Fibroblast of mammary gland (primary cell): ENCODE measurements at regions not wholly inside any gene's neighbourhood (a gene's known extent, or its start where the extent isn't known, plus 50 kb on each side); places are given as distances from the start of the nearest gene placed in this dataset.

Experiments used
- DNase-seq: peaks from one replicate; pipeline ENCODE4 v3.0.0-alpha.2; 2010; ENCODE audit warnings: low read depth
- H3K4me3 ChIP-seq: 2 replicates; pipeline ENCODE4 v1.5.1; 2011; ENCODE audit warnings: low read depth, mild to moderate bottlenecking, low read length, moderate library complexity; ENCODE audit not compliant: control insufficient read depth
- TF ChIP-seq, protein P1 (sequence below): conservative IDR thresholded peaks from 2 replicates; pipeline ENCODE4 v1.5.1; 2011; ENCODE audit warnings: low read depth, low read length, inconsistent platforms; ENCODE audit not compliant: control insufficient read depth, insufficient read depth

DNA sequence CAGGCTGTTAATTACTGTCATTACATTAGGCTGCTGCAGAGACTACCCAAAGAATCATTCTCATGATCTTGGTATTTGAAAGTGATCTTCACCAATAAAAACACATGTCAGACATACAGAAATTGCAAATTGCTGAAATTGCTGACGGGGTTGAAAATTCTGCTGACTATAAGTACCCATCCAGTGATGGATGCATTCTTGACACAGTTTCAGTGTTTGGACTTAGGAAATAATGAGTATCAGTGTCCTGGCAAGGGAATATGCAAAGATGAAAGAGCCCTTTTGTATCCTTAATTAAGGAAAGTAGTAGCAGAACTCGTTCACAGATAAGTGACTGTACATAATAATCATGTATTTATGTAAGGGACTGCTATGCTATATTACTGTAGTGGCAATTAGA lies 221.1 kb upstream of the ATP5MC3 start:
- TF ChIP-seq, protein P1, sequence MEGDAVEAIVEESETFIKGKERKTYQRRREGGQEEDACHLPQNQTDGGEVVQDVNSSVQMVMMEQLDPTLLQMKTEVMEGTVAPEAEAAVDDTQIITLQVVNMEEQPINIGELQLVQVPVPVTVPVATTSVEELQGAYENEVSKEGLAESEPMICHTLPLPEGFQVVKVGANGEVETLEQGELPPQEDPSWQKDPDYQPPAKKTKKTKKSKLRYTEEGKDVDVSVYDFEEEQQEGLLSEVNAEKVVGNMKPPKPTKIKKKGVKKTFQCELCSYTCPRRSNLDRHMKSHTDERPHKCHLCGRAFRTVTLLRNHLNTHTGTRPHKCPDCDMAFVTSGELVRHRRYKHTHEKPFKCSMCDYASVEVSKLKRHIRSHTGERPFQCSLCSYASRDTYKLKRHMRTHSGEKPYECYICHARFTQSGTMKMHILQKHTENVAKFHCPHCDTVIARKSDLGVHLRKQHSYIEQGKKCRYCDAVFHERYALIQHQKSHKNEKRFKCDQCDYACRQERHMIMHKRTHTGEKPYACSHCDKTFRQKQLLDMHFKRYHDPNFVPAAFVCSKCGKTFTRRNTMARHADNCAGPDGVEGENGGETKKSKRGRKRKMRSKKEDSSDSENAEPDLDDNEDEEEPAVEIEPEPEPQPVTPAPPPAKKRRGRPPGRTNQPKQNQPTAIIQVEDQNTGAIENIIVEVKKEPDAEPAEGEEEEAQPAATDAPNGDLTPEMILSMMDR = no peak
- no peak overlapping the region for H3K4me3 ChIP-seq
- no peak for DNase-seq

DNA sequence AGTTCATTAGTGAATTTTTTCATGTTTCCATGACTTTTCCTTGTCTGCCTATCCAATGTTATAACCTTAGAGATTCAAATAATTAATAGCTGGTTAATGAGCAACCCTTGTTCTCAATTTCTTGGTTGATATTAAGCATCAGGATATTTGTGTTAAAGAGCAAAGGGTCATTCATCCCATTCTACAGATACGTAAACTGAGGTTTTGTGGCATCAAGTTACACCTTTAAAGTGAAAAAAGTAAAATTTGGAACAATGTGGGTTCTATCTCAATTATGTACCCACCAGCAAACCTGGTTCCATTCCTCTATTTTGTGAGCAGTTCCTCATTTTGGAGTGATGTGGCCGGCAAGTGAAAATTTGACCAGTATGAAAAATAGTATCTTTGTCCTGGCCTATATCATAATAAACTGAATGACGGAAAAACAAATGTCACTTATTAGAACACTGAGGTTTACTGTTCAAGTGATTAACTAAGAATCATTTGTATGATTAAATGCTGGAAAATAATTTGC lies 220.5 kb upstream of the ATP5MC3 start:
- no peak for DNase-seq
- TF ChIP-seq, protein P1 = no peak
- no peak overlapping the region for H3K4me3 ChIP-seq

DNA sequence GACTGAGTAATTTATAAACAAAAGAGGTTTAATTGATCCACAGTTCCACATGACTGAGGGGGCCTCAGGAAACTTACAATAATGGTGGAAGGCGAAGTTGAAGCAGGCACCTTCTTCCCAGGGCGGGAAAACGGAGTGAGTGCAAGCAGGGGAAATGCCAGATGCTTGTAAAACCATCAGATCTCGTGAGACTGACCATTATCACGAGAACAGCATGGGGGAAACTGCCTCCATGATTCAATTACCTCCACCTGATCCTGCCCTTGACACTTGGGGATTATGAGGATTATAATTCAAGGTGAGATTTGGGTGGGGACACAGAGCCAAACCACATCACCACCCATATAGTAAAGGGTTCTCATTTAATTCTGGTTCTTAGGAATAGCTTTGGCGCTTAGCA lies 219.5 kb upstream of the ATP5MC3 start:
- H3K4me3 ChIP-seq = no peak overlapping the region
- no peak for DNase-seq
- TF ChIP-seq, protein P1 = no peak

DNA sequence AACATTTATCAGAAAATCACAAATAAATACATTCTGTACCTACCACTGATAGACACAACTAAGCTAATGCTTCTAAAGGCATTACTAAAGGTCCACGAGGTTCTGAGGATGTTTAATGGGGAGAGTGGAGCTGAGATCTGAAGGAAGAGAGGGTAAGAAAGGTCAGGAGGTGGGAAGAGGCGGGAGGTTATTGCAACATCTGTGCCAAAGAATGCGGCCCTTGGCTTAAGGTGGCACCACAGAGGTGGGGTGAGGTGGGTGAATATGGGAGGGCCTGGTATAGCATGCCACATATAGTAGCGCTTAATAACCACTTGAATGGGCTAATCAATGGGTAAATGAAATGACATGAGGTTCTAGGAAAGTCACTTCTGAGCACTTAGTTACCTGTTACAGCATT lies 217.8 kb upstream of the ATP5MC3 start:
- TF ChIP-seq, protein P1 = no peak

DNA sequence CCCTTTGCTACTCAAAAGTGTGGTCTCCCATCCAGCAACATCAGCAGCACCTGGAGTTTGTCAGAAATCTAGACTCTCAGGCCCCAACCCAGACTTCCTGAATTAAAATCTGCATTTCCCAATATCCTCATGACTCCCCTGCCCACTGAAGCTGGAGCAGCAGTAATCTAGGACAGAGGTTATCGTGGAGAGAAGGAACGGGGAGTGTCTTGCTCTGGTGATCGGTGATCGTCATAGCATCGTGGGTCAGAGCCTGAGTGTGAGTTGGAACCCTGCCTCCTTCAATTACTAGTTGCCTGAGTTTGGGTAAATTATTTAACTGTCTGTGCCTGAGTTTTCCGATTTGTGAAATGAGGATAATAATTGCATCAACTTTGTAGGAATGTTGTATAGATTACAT lies 217.3 kb upstream of the ATP5MC3 start:
- peak; percentile 61 for DNase-seq
- no peak overlapping the region for H3K4me3 ChIP-seq
- TF ChIP-seq, protein P1 = no peak

More for the DNA sequence above, 217.8 kb upstream of the ATP5MC3 start:
- H3K4me3 ChIP-seq = no peak overlapping the region
- DNase-seq = no peak

DNA sequence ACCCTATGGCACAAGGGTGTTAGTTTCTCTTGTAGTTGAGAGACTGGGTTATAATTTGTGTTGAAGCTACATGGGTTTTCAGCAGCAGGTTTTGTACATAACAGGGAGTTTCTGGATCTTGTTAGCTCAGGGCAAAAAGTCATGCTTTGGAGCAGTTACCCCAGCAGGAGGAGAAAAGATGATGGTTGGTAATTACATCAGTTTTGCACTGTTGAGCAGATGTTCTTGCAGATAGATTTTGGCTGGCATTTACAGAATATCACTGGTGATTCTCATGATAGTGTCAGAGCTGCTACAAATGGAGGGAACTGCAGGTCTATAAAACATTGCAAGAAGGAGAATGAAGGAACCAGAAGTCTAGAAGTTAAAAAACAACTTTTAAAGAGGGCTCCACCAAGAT lies 215.2 kb upstream of the ATP5MC3 start:
- no peak for DNase-seq
- H3K4me3 ChIP-seq = no peak overlapping the region
- TF ChIP-seq, protein P1 = no peak

DNA sequence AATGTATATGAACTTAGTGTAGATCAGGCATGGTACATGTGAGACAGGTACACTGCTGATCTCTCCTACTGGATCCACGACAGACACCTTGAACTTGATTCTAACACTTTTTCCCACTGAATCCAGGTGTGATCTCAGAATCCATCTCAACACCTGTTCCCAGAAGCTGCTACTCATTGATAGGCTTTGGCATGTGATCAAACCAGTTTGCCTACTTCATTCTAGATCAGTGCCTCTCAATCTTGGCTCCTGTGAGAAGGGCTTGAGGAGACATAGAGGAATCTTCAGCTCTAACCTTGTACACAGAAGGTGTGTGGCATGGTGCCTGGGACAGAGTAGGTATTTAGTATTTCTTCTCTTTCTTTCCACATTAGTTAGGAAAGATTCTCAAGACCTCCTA lies 212.3 kb upstream of the ATP5MC3 start:
- DNase-seq = no peak
- TF ChIP-seq, protein P1 = no peak

More for the DNA sequence above, 212.3 kb upstream of the ATP5MC3 start:
- H3K4me3 ChIP-seq = no peak overlapping the region
